ENCODE measurements at regions not wholly inside any gene's neighbourhood (a gene's known extent, or its start where the extent isn't known, plus 50 kb on each side); places are given as distances from the start of the nearest gene placed in this dataset.

DNA sequence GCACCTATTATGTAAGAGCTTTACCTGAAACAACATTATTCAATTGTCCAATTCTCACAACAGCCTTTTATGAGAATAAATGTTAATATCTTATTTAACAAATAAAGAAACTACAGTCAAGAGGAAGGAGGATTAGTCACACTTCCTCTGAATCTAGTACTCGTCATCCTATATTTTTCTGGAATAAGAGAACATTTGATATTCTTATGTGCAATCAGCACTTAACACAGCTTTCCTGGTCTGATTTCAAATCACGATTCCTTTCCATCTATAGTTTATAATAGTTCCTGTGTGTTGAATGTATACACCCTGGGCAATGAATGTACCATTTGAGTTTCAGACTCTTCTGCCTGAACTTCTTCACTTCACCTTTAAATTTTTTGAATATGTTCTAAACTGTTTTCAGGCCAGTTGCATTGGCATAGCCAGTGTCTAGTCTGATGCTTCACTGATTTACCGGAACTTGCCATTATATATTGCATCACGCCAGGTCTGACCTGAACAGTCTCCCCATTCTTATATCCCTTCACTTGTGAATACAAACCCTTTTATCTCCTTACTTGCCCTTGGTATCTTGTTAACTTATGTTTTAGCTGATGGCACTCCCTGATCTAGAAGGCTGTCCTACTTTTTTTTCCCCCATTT, 698.3 kb downstream of the MAT2B start:
- no peak for ATAC-seq
- Histone ChIP-seq H3K27me3 (ENCODE audit: control insufficient read depth, insufficient read depth, low read length) (no peaks in the 10 kb centered on the region), H3K4me1 (ENCODE audit: control insufficient read depth, insufficient read depth, low read length) (no peaks in the 10 kb centered on the region), H3K9me3 (ENCODE audit: control insufficient read depth, insufficient read depth, low read length) (no peaks in the 10 kb centered on the region), H3K4me3 (ENCODE audit: low read length) (no peak overlapping the region), H3K27ac (ENCODE audit: low read length) (no peak overlapping the region), H3K36me3 (ENCODE audit: control insufficient read depth, insufficient read depth, low read length) (no peaks in the 10 kb centered on the region)
- no peaks in the 10 kb centered on the region for H3K27me3 Mint-ChIP-seq (ENCODE audit: low read depth in 2 of 2)
- intact Hi-C loops (cut with micrococcal nuclease), result no loop called here
- no peaks in the 10 kb centered on the region for H3K36me3 Mint-ChIP-seq
- H3K4me3 Mint-ChIP-seq, result no peak overlapping the region
- no peak overlapping the region for H3K27ac Mint-ChIP-seq
- TF ChIP-seq, protein P1, sequence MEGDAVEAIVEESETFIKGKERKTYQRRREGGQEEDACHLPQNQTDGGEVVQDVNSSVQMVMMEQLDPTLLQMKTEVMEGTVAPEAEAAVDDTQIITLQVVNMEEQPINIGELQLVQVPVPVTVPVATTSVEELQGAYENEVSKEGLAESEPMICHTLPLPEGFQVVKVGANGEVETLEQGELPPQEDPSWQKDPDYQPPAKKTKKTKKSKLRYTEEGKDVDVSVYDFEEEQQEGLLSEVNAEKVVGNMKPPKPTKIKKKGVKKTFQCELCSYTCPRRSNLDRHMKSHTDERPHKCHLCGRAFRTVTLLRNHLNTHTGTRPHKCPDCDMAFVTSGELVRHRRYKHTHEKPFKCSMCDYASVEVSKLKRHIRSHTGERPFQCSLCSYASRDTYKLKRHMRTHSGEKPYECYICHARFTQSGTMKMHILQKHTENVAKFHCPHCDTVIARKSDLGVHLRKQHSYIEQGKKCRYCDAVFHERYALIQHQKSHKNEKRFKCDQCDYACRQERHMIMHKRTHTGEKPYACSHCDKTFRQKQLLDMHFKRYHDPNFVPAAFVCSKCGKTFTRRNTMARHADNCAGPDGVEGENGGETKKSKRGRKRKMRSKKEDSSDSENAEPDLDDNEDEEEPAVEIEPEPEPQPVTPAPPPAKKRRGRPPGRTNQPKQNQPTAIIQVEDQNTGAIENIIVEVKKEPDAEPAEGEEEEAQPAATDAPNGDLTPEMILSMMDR (IDR thresholded peaks at IDR 0.05), result no peak
- DNase-seq, result no peak
- 93% methylated on average over 2 of the region's 4 CpGs for WGBS (ENCODE audit: insufficient coverage)
- H3K9me3 Mint-ChIP-seq, result peaks cover 9 to 12% of the 10 kb centered on the region in 2 donors
- H3K4me1 Mint-ChIP-seq, result no peaks in the 10 kb centered on the region

DNA sequence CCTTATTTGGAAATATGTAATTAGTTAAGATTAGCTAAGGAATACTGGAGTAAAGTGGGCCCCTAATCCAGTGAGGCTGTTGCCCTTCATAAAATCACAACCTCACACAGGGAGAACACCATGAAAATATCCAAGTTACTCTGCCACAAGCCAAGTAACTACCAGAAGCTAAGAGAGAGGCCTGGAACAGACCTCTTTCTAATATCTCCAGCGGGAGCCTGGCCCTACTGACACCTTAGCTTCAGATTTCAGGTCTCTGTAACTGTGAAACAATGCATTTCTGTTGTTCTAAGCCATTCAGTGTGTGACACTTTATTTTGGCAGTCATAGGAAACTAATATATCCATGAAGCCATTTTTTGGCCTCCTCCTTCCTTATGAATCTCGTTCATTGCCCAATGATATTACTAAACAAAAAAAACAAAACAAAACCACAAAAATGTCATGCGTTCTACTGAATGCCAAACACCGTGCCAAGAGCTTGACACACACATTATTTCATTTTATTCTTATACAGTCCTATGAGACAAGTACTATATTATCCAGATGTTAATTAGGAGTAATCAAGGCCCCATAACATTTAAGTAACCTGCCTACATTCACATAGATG, 699.0 kb downstream of the MAT2B start:
- 77% methylated on average over 3 of the region's 4 CpGs for WGBS (ENCODE audit: insufficient coverage)
- Histone ChIP-seq H3K9me3 (ENCODE audit: control insufficient read depth, insufficient read depth, low read length) (no peaks in the 10 kb centered on the region), H3K36me3 (ENCODE audit: control insufficient read depth, insufficient read depth, low read length) (no peaks in the 10 kb centered on the region), H3K4me1 (ENCODE audit: control insufficient read depth, insufficient read depth, low read length) (no peaks in the 10 kb centered on the region), H3K27ac (ENCODE audit: low read length) (no peak overlapping the region), H3K4me3 (ENCODE audit: low read length) (no peak overlapping the region), H3K27me3 (ENCODE audit: control insufficient read depth, insufficient read depth, low read length) (no peaks in the 10 kb centered on the region)
- TF ChIP-seq, protein P1 (IDR thresholded peaks at IDR 0.05), result no peak
- Mint-ChIP-seq H3K27ac (no peak overlapping the region), H3K9me3 (peaks cover 9 to 12% of the 10 kb centered on the region in 2 donors), H3K36me3 (no peaks in the 10 kb centered on the region), H3K4me1 (no peaks in the 10 kb centered on the region), H3K4me3 (no peak overlapping the region), H3K27me3 (ENCODE audit: low read depth in 2 of 2) (no peaks in the 10 kb centered on the region)
- intact Hi-C loops (cut with micrococcal nuclease), result no loop called here
- ATAC-seq, result no peak
- no peak for DNase-seq

DNA sequence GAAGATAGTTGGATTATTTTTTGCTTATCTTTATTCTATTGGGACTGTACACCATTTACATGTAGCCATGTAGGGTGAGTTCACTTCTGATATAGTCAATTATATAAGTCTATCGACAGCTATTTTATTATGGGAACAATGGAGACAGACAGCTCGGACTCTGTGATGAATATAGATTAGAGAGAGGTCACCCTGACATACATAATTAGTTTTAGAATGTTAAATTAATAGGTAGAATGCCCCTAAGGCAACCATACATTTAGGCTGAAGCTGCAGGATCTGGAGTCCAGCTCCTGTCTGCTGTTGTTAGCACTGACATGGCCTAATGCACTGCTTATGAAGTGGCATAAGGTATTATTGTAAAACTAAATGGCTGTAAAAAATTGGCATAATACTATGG, 700.8 kb downstream of the MAT2B start:
- WGBS (ENCODE audit: insufficient coverage), result 86% methylated on average over 2 of the region's 2 CpGs
- Histone ChIP-seq H3K4me1 (ENCODE audit: control insufficient read depth, insufficient read depth, low read length) (no peaks in the 10 kb centered on the region), H3K36me3 (ENCODE audit: control insufficient read depth, insufficient read depth, low read length) (no peaks in the 10 kb centered on the region), H3K9me3 (ENCODE audit: control insufficient read depth, insufficient read depth, low read length) (no peaks in the 10 kb centered on the region), H3K4me3 (ENCODE audit: low read length) (no peak overlapping the region), H3K27ac (ENCODE audit: low read length) (no peak overlapping the region), H3K27me3 (ENCODE audit: control insufficient read depth, insufficient read depth, low read length) (no peaks in the 10 kb centered on the region)
- Mint-ChIP-seq H3K4me3 (no peak overlapping the region), H3K36me3 (no peaks in the 10 kb centered on the region), H3K4me1 (no peaks in the 10 kb centered on the region), H3K9me3 (peaks cover 5 to 6% of the 10 kb centered on the region in 2 donors), H3K27ac (no peak overlapping the region), H3K27me3 (ENCODE audit: low read depth in 2 of 2) (no peaks in the 10 kb centered on the region)
- intact Hi-C loops (cut with micrococcal nuclease), result no loop called here
- DNase-seq (no peak), ATAC-seq (no peak)
- TF ChIP-seq, protein P1 (IDR thresholded peaks at IDR 0.05), result no peak

DNA sequence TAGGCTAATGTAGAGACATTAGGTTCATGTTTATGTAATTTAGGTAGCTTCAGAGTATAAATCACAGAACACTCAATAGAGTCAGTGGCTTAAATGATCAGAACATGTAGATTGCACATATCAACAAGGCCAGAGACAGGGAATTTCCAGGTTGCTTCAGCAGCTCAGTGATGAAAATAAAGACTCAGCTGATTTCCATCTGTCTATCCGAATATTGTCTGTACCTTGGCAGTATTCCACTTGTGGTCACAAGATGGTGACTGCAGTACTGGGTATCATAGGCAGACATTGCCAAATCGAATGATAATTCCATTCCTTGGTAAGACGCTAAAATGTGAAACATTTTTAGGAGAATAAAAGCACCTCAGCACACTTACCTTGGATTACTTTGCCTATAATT, 702.2 kb downstream of the MAT2B start:
- no peaks in the 10 kb centered on the region for H3K36me3 ChIP-seq (ENCODE audit: control insufficient read depth, insufficient read depth, low read length)
- H3K4me3 Mint-ChIP-seq, result no peak overlapping the region
- H3K27me3 Mint-ChIP-seq (ENCODE audit: low read depth in 2 of 2), result no peaks in the 10 kb centered on the region
- H3K27ac ChIP-seq (ENCODE audit: low read length), result no peak overlapping the region
- DNase-seq (no peak), ATAC-seq (no peak)
- H3K36me3 Mint-ChIP-seq, result no peaks in the 10 kb centered on the region
- intact Hi-C loops (cut with micrococcal nuclease), result no loop called here
- H3K4me1 Mint-ChIP-seq, result no peaks in the 10 kb centered on the region
- no peaks in the 10 kb centered on the region for H3K9me3 ChIP-seq (ENCODE audit: control insufficient read depth, insufficient read depth, low read length)
- H3K27me3 ChIP-seq (ENCODE audit: control insufficient read depth, insufficient read depth, low read length), result no peaks in the 10 kb centered on the region
- TF ChIP-seq, protein P1 (IDR thresholded peaks at IDR 0.05), result no peak
- WGBS (ENCODE audit: insufficient coverage), result 79% methylated on average over 3 of the region's 3 CpGs
- H3K4me3 ChIP-seq (ENCODE audit: low read length), result no peak overlapping the region
- H3K27ac Mint-ChIP-seq, result no peak overlapping the region
- peaks cover 5 to 6% of the 10 kb centered on the region in 2 donors for H3K9me3 Mint-ChIP-seq
- H3K4me1 ChIP-seq (ENCODE audit: control insufficient read depth, insufficient read depth, low read length), result no peaks in the 10 kb centered on the region

Data from natural killer cell (primary cell).